GM10248 (cell line): ENCODE measurements at regions not wholly inside any gene's neighbourhood (a gene's known extent, or its start where the extent isn't known, plus 50 kb on each side); places are given as distances from the start of the nearest gene placed in this dataset.
"Not testable (repeated sequence)": the region's sequence is repeated elsewhere in the genome, so short reads cannot be mapped to it uniquely, and the experiment has no call there.

Source experiments
- CTCF ChIA-PET: fragments of 300-600 bp; sonication (Branson Sonifier 250); formaldehyde crosslinking; extraction: SDS; loops from one replicate; lab custom pipeline; 2021; ENCODE audit warnings: antibody characterized with exemption; lab: Yijun Ruan, JAX
- POLR2A ChIA-PET: fragments of 350-650 bp; sonication (Branson Sonifier 250); formaldehyde crosslinking; extraction: SDS; loops from one replicate; lab custom pipeline; 2020; ENCODE audit warnings: antibody characterized with exemption; lab: Yijun Ruan, JAX
- DNase-seq: peaks from one replicate; pipeline ENCODE4 v3.0.0; 2012; ENCODE audit errors: extremely low spot score
- CTCF ChIP-seq: IDR thresholded peaks from 2 replicates; pipeline ENCODE4 v1.5.1; 2012; ENCODE audit warnings: mild to moderate bottlenecking, low read depth; ENCODE audit errors: extremely low read depth, missing control alignments, control extremely low read depth

GRCh38 chrX:118257781-118258180 is 88.1 kb upstream of the WDR44 start:
- CTCF ChIA-PET, result no interaction called here
- POLR2A ChIA-PET, result no interaction called here
- DNase-seq, result no peak
- no peak for TF ChIP-seq CTCF

GRCh38 chrX:118259213-118259612 is 86.7 kb upstream of the WDR44 start:
- TF ChIP-seq CTCF, result no peak
- CTCF ChIA-PET, result no interaction called here
- POLR2A ChIA-PET, result no interaction called here
- DNase-seq, result no peak

- no peak for DNase-seq
- ChIA-PET POLR2A (no interaction called here), CTCF (no interaction called here)
- TF ChIP-seq CTCF, result no peak
These were observed 84.8 kb upstream of the WDR44 start for GRCh38 chrX:118261151-118261550.

- POLR2A ChIA-PET, result no interaction called here
- CTCF ChIA-PET, result no interaction called here
- no peak for DNase-seq
- no peak for TF ChIP-seq CTCF
These were observed 74.1 kb upstream of the WDR44 start for GRCh38 chrX:118271775-118272174.

GRCh38 chrX:118272242-118272641 is 73.7 kb upstream of the WDR44 start:
- no peak for TF ChIP-seq CTCF
- CTCF ChIA-PET, result no interaction called here
- POLR2A ChIA-PET, result no interaction called here
- DNase-seq, result no peak

GRCh38 chrX:118286066-118286762 is 59.7 kb upstream of the WDR44 start:
- no peak for TF ChIP-seq CTCF
- DNase-seq, result no peak
- ChIA-PET CTCF (interaction anchor here (0.9 to 1.4 kb wide), 2 partner anchors 9 to 31 kb away, joined by 3 to 4 read pairs; no protein-coding TSS in a partner anchor), POLR2A (no interaction called here)

GRCh38 chrX:118295818-118296217 is 50.1 kb upstream of the WDR44 start:
- DNase-seq, POLR2A ChIA-PET: not testable (repeated sequence)
- CTCF ChIA-PET, result interaction anchor here (1.1 kb wide), 1 partner anchor 9 kb away, joined by 4 read pairs; no protein-coding TSS in a partner anchor
